ENCODE measurements at regions not wholly inside any gene's neighbourhood (a gene's known extent, or its start where the extent isn't known, plus 50 kb on each side); places are given as distances from the start of the nearest gene placed in this dataset.

DNA sequence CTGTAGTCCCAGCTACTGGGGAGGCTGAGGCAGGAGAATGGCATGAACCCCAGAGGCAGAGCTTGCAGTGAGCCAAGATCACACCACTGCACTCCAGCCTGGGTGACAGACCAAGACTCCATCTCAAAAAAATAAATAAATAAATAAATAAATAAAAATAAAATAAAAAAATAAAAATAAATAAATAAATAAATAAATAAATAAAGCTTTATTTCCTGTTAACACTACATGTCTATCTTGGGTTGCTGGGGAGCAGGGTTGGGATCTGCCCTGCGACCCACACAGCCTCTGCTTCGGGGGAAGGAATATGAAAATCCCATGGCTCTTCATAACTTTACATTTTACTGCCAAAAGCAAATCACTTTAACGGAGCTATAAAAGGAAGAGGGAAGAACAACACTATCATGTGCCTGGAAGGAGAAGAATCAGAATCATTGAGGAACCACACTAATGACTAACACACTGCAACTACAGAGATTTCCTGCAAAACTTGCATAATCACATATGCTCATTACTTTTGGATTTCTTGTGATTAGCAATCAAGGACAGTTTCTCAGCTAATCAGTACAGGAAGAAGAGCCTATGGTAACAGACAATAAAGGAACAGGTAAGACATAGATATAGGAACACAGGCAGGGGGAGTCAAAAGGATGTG is 72.8 kb upstream of the CD55 start:
- Histone ChIP-seq H3K9me3 (replicated peaks; ENCODE audit: control insufficient read depth, insufficient read depth, low read length) (no peaks in the 10 kb centered on the region), H2AFZ (ENCODE audit: control insufficient read depth, low read depth, low read length) (no peak overlapping the region), H4K20me1 (ENCODE audit: control insufficient read depth, insufficient read depth) (no peaks in the 10 kb centered on the region), H3K9ac (ENCODE audit: control insufficient read depth, insufficient read depth, low read length) (no peak overlapping the region), H3K27ac (ENCODE audit: control insufficient read depth, insufficient read depth) (no peak overlapping the region), H3K79me2 (ENCODE audit: control insufficient read depth, insufficient read depth, low read length) (no peaks in the 10 kb centered on the region), H3K4me3 (no peak overlapping the region), H3K36me3 (ENCODE audit: control insufficient read depth in 2 of 2, insufficient read depth in 2 of 2, low read length in 1 of 2) (no peaks in the 10 kb centered on the region), H3K4me1 (ENCODE audit: control insufficient read depth, insufficient read depth, low read length) (no peaks in the 10 kb centered on the region), H3K27me3 (replicated peaks in 1 of 2; ENCODE audit: control insufficient read depth in 2 of 2, insufficient read depth in 2 of 2, low read length in 1 of 2) (no peaks in the 10 kb centered on the region), H3K4me2 (ENCODE audit: control insufficient read depth, insufficient read depth) (no peak overlapping the region)
- ChIA-PET POLR2A (no interaction called here), CTCF (no interaction called here), SMC1A (ENCODE audit: uncharacterized antibody, unreplicated experiment) (no interaction called here), RAD21 (ENCODE audit: unreplicated experiment) (no interaction called here)
- FAIRE-seq, result no peak
- ATAC-seq, result no peak
- no peak for DNase-seq (ENCODE audit: low read depth, low spot score)
- WGBS (ENCODE audit: insufficient coverage, insufficient replicate concordance, low lambda C conversion rate, missing lambda C conversion rate), result 21% methylated on average over 3 of the region's 3 CpGs
- intact Hi-C loops (cut with micrococcal nuclease; ENCODE audit: unreplicated experiment), result no loop called here
- no TSS peak for BruUV-seq (replicated peaks)
- in situ Hi-C loops (cut with MboI), result no loop called here
- TF ChIP-seq LARP7 (IDR thresholded peaks at IDR 0.05), result no peak
- TF ChIP-seq ESRRA (IDR thresholded peaks at IDR 0.05; ENCODE audit: low read length), result no peak
- no peak for TF ChIP-seq POLR2AphosphoS5 (IDR thresholded peaks at IDR 0.05; ENCODE audit: low read length)
- no peak for TF ChIP-seq EP300 (IDR thresholded peaks at IDR 0.05; ENCODE audit: borderline replicate concordance in 1 of 2, control insufficient read depth in 1 of 2, low read depth in 2 of 2, low read length in 2 of 2)
- no peak for TF ChIP-seq CHD2 (IDR thresholded peaks at IDR 0.05; ENCODE audit: borderline replicate concordance, low read depth, low read length)
- TF ChIP-seq MXI1 (IDR thresholded peaks at IDR 0.05; ENCODE audit: low read depth, low read length), result no peak
- TF ChIP-seq JUNB (IDR thresholded peaks at IDR 0.05), result no peak
- TF ChIP-seq, protein P1, sequence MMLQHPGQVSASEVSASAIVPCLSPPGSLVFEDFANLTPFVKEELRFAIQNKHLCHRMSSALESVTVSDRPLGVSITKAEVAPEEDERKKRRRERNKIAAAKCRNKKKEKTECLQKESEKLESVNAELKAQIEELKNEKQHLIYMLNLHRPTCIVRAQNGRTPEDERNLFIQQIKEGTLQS (IDR thresholded peaks at IDR 0.05; ENCODE audit: borderline replicate concordance, extremely low read depth, low read depth, low read length), result no peak
- no peak for TF ChIP-seq MTA3 (IDR thresholded peaks at IDR 0.05; ENCODE audit: borderline replicate concordance, low read length)
- TF ChIP-seq, protein P2, sequence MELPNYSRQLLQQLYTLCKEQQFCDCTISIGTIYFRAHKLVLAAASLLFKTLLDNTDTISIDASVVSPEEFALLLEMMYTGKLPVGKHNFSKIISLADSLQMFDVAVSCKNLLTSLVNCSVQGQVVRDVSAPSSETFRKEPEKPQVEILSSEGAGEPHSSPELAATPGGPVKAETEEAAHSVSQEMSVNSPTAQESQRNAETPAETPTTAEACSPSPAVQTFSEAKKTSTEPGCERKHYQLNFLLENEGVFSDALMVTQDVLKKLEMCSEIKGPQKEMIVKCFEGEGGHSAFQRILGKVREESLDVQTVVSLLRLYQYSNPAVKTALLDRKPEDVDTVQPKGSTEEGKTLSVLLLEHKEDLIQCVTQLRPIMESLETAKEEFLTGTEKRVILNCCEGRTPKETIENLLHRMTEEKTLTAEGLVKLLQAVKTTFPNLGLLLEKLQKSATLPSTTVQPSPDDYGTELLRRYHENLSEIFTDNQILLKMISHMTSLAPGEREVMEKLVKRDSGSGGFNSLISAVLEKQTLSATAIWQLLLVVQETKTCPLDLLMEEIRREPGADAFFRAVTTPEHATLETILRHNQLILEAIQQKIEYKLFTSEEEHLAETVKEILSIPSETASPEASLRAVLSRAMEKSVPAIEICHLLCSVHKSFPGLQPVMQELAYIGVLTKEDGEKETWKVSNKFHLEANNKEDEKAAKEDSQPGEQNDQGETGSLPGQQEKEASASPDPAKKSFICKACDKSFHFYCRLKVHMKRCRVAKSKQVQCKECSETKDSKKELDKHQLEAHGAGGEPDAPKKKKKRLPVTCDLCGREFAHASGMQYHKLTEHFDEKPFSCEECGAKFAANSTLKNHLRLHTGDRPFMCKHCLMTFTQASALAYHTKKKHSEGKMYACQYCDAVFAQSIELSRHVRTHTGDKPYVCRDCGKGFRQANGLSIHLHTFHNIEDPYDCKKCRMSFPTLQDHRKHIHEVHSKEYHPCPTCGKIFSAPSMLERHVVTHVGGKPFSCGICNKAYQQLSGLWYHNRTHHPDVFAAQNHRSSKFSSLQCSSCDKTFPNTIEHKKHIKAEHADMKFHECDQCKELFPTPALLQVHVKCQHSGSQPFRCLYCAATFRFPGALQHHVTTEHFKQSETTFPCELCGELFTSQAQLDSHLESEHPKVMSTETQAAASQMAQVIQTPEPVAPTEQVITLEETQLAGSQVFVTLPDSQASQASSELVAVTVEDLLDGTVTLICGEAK (IDR thresholded peaks at IDR 0.05; ENCODE audit: borderline replicate concordance), result no peak
- TF ChIP-seq SREBF1 (IDR thresholded peaks at IDR 0.05; ENCODE audit: low read length), result no peak
- TF ChIP-seq SUZ12 (IDR thresholded peaks at IDR 0.05; ENCODE audit: unreplicated experiment), result no peak
- TF ChIP-seq, protein P3, sequence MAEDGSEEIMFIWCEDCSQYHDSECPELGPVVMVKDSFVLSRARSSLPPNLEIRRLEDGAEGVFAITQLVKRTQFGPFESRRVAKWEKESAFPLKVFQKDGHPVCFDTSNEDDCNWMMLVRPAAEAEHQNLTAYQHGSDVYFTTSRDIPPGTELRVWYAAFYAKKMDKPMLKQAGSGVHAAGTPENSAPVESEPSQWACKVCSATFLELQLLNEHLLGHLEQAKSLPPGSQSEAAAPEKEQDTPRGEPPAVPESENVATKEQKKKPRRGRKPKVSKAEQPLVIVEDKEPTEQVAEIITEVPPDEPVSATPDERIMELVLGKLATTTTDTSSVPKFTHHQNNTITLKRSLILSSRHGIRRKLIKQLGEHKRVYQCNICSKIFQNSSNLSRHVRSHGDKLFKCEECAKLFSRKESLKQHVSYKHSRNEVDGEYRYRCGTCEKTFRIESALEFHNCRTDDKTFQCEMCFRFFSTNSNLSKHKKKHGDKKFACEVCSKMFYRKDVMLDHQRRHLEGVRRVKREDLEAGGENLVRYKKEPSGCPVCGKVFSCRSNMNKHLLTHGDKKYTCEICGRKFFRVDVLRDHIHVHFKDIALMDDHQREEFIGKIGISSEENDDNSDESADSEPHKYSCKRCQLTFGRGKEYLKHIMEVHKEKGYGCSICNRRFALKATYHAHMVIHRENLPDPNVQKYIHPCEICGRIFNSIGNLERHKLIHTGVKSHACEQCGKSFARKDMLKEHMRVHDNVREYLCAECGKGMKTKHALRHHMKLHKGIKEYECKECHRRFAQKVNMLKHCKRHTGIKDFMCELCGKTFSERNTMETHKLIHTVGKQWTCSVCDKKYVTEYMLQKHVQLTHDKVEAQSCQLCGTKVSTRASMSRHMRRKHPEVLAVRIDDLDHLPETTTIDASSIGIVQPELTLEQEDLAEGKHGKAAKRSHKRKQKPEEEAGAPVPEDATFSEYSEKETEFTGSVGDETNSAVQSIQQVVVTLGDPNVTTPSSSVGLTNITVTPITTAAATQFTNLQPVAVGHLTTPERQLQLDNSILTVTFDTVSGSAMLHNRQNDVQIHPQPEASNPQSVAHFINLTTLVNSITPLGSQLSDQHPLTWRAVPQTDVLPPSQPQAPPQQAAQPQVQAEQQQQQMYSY (CRISPR knock-in tag; IDR thresholded peaks at IDR 0.05), result no peak
- TF ChIP-seq NRF1 (conservative IDR thresholded peaks at IDR 0.05; ENCODE audit: low read depth, low read length), result no peak
- no peak for TF ChIP-seq ASH2L (IDR thresholded peaks at IDR 0.05; ENCODE audit: borderline replicate concordance, low read depth)
- TF ChIP-seq ZNF24 (IDR thresholded peaks at IDR 0.05), result no peak
- no peak for TF ChIP-seq RFX5 (IDR thresholded peaks at IDR 0.05; ENCODE audit: low read depth, low read length)
- no peak for TF ChIP-seq TCF12 (IDR thresholded peaks at IDR 0.05; ENCODE audit: low read depth, low read length)

All from GM12878 (cell line).